ENCODE measurements at regions not wholly inside any gene's neighbourhood (a gene's known extent, or its start where the extent isn't known, plus 50 kb on each side); places are given as distances from the start of the nearest gene placed in this dataset.

- Histone ChIP-seq H4K20me1 (no peaks in the 10 kb centered on the region), H3K9ac (no peak overlapping the region), H3K27ac (no peak overlapping the region), H3K4me1 (peaks cover 45% of the 10 kb centered on the region), H3K27me3 (no peaks in the 10 kb centered on the region), H3K9me3 (no peaks in the 10 kb centered on the region), H3K36me3 (no peaks in the 10 kb centered on the region), H3K4me3 (no peak overlapping the region), H3K4me2 (no peak overlapping the region)
- TF ChIP-seq Cebpa-rat (IDR thresholded peaks at IDR 0.05): peak; percentile 19; the same call in 1 of the 2 replicates
Measured at GRCh38 chr1:234909851-234910250, 218.8 kb downstream of the TOMM20 start.

- Histone ChIP-seq H3K9ac (no peak overlapping the region), H3K4me3 (no peak overlapping the region), H3K27ac (no peak overlapping the region), H3K36me3 (no peaks in the 10 kb centered on the region), H3K4me2 (no peak overlapping the region), H4K20me1 (no peaks in the 10 kb centered on the region), H3K4me1 (peaks cover 40% of the 10 kb centered on the region), H3K27me3 (no peaks in the 10 kb centered on the region), H3K9me3 (no peaks in the 10 kb centered on the region)
- TF ChIP-seq Cebpa-rat (IDR thresholded peaks at IDR 0.05): no peak
Measured at GRCh38 chr1:234909307-234909810, 219.3 kb downstream of the TOMM20 start.

GRCh38 chr1:234908571-234908970, 220.1 kb downstream of the TOMM20 start:
- H4K20me1 ChIP-seq: no peaks in the 10 kb centered on the region
- H3K4me3 ChIP-seq: no peak overlapping the region
- no peak overlapping the region for H3K4me2 ChIP-seq
- H3K27me3 ChIP-seq: no peaks in the 10 kb centered on the region
- H3K27ac ChIP-seq: no peak overlapping the region
- TF ChIP-seq Cebpa-rat (IDR thresholded peaks at IDR 0.05): no peak
- no peaks in the 10 kb centered on the region for H3K9me3 ChIP-seq
- no peak overlapping the region for H3K9ac ChIP-seq
- no peaks in the 10 kb centered on the region for H3K36me3 ChIP-seq
- H3K4me1 ChIP-seq: peaks cover 32% of the 10 kb centered on the region

GRCh38 chr1:234907940-234908405, 220.7 kb downstream of the TOMM20 start:
- peaks cover 26% of the 10 kb centered on the region for H3K4me1 ChIP-seq
- H3K27ac ChIP-seq: no peak overlapping the region
- no peak overlapping the region for H3K9ac ChIP-seq
- no peaks in the 10 kb centered on the region for H4K20me1 ChIP-seq
- TF ChIP-seq Cebpa-rat (IDR thresholded peaks at IDR 0.05): no peak
- 0 out of 2 replicates have a peak overlapping the region, but pooled peaks have one; percentile 14 for H3K4me2 ChIP-seq
- H3K9me3 ChIP-seq: no peaks in the 10 kb centered on the region
- H3K4me3 ChIP-seq: no peak overlapping the region
- no peaks in the 10 kb centered on the region for H3K27me3 ChIP-seq
- H3K36me3 ChIP-seq: no peaks in the 10 kb centered on the region

- H3K27ac ChIP-seq: no peak overlapping the region
- H3K9me3 ChIP-seq: no peaks in the 10 kb centered on the region
- H3K9ac ChIP-seq: no peak overlapping the region
- H3K27me3 ChIP-seq: no peaks in the 10 kb centered on the region
- no peaks in the 10 kb centered on the region for H3K36me3 ChIP-seq
- 0 out of 2 replicates have a peak overlapping the region, but pooled peaks have one; percentile 14 for H3K4me2 ChIP-seq
- no peak overlapping the region for H3K4me3 ChIP-seq
- H3K4me1 ChIP-seq: peaks cover 20% of the 10 kb centered on the region
- TF ChIP-seq Cebpa-rat (IDR thresholded peaks at IDR 0.05): no peak
- no peaks in the 10 kb centered on the region for H4K20me1 ChIP-seq
Measured at GRCh38 chr1:234907208-234907939, 221.3 kb downstream of the TOMM20 start.

- Histone ChIP-seq H4K20me1 (no peaks in the 10 kb centered on the region), H3K9ac (no peak overlapping the region), H3K27me3 (no peaks in the 10 kb centered on the region), H3K4me3 (no peak overlapping the region), H3K27ac (no peak overlapping the region), H3K4me2 (no peak overlapping the region), H3K4me1 (peaks cover 13% of the 10 kb centered on the region), H3K36me3 (no peaks in the 10 kb centered on the region), H3K9me3 (no peaks in the 10 kb centered on the region)
- no peak for TF ChIP-seq Cebpa-rat (IDR thresholded peaks at IDR 0.05)
Measured at GRCh38 chr1:234906654-234907053, 222.0 kb downstream of the TOMM20 start.

GRCh38 chr1:234902774-234903547, 225.7 kb downstream of the TOMM20 start:
- H3K9me3 ChIP-seq: no peaks in the 10 kb centered on the region
- no peak overlapping the region for H3K27ac ChIP-seq
- no peaks in the 10 kb centered on the region for H4K20me1 ChIP-seq
- H3K4me3 ChIP-seq: no peak overlapping the region
- no peak overlapping the region for H3K9ac ChIP-seq
- no peak for TF ChIP-seq Cebpa-rat (IDR thresholded peaks at IDR 0.05)
- no peaks in the 10 kb centered on the region for H3K27me3 ChIP-seq
- no peak overlapping the region for H3K4me2 ChIP-seq
- peaks cover 8% of the 10 kb centered on the region for H3K4me1 ChIP-seq
- no peaks in the 10 kb centered on the region for H3K36me3 ChIP-seq

- no peak overlapping the region for H3K4me3 ChIP-seq
- no peak overlapping the region for H3K9ac ChIP-seq
- no peaks in the 10 kb centered on the region for H4K20me1 ChIP-seq
- no peaks in the 10 kb centered on the region for H3K27me3 ChIP-seq
- no peak for TF ChIP-seq Cebpa-rat (IDR thresholded peaks at IDR 0.05)
- no peaks in the 10 kb centered on the region for H3K36me3 ChIP-seq
- no peak overlapping the region for H3K27ac ChIP-seq
- H3K4me1 ChIP-seq: peaks cover 20% of the 10 kb centered on the region
- H3K4me2 ChIP-seq: no peak overlapping the region
- H3K9me3 ChIP-seq: no peaks in the 10 kb centered on the region
Measured at GRCh38 chr1:234901491-234902049, 227.1 kb downstream of the TOMM20 start.

GRCh38 chr1:234900595-234900994, 228.0 kb downstream of the TOMM20 start:
- no peaks in the 10 kb centered on the region for H3K36me3 ChIP-seq
- no peak overlapping the region for H3K4me2 ChIP-seq
- H3K27ac ChIP-seq: no peak overlapping the region; the same call in 1 of the 2 replicates
- peaks cover 30% of the 10 kb centered on the region for H3K4me1 ChIP-seq
- H3K4me3 ChIP-seq: no peak overlapping the region
- no peak overlapping the region for H3K9ac ChIP-seq
- no peaks in the 10 kb centered on the region for H3K27me3 ChIP-seq
- no peaks in the 10 kb centered on the region for H3K9me3 ChIP-seq
- no peaks in the 10 kb centered on the region for H4K20me1 ChIP-seq
- TF ChIP-seq Cebpa-rat (IDR thresholded peaks at IDR 0.05): no peak

GRCh38 chr1:234899730-234900072, 228.9 kb downstream of the TOMM20 start:
- H3K4me1 ChIP-seq: peaks cover 39% of the 10 kb centered on the region
- H3K4me3 ChIP-seq: no peak overlapping the region
- H3K4me2 ChIP-seq: no peak overlapping the region
- TF ChIP-seq Cebpa-rat (IDR thresholded peaks at IDR 0.05): no peak
- no peaks in the 10 kb centered on the region for H4K20me1 ChIP-seq
- H3K27ac ChIP-seq: no peak overlapping the region
- no peaks in the 10 kb centered on the region for H3K9me3 ChIP-seq
- H3K36me3 ChIP-seq: no peaks in the 10 kb centered on the region
- no peak overlapping the region for H3K9ac ChIP-seq
- no peaks in the 10 kb centered on the region for H3K27me3 ChIP-seq
